ENCODE measurements at regions not wholly inside any gene's neighbourhood (a gene's known extent, or its start where the extent isn't known, plus 50 kb on each side); places are given as distances from the start of the nearest gene placed in this dataset.

GRCh38 chr10:131764929-131765328, 135.9 kb upstream of the PPP2R2D start:
- Histone ChIP-seq H3K36me3 (no peaks in the 10 kb centered on the region), H3K9me3 (no peaks in the 10 kb centered on the region; the same call in 1 of the 2 replicates), H3K27me3 (no peaks in the 10 kb centered on the region), H3K4me1 (no peaks in the 10 kb centered on the region), H3K4me3 (ENCODE audit: low read depth, low read length) (no peak overlapping the region)
- no peak for DNase-seq
- no peak for TF ChIP-seq CTCF (IDR thresholded peaks at IDR 0.05; ENCODE audit: low read depth, low read length)

- H3K27me3 ChIP-seq = no peaks in the 10 kb centered on the region
- H3K36me3 ChIP-seq = no peaks in the 10 kb centered on the region
- H3K4me3 ChIP-seq (ENCODE audit: low read depth, low read length) = no peak overlapping the region
- no peak for DNase-seq
- H3K4me1 ChIP-seq = no peaks in the 10 kb centered on the region
- no peak for TF ChIP-seq CTCF (IDR thresholded peaks at IDR 0.05; ENCODE audit: low read depth, low read length)
- no peaks in the 10 kb centered on the region for H3K9me3 ChIP-seq
Measured at GRCh38 chr10:131766096-131766495, 134.7 kb upstream of the PPP2R2D start.

GRCh38 chr10:131767716-131768115, 133.1 kb upstream of the PPP2R2D start:
- Histone ChIP-seq H3K27me3 (no peaks in the 10 kb centered on the region), H3K9me3 (no peaks in the 10 kb centered on the region), H3K4me1 (no peaks in the 10 kb centered on the region), H3K36me3 (no peaks in the 10 kb centered on the region), H3K4me3 (ENCODE audit: low read depth, low read length) (no peak overlapping the region)
- no peak for DNase-seq
- no peak for TF ChIP-seq CTCF (IDR thresholded peaks at IDR 0.05; ENCODE audit: low read depth, low read length)

- Histone ChIP-seq H3K4me1 (no peaks in the 10 kb centered on the region), H3K27me3 (no peaks in the 10 kb centered on the region), H3K4me3 (ENCODE audit: low read depth, low read length) (no peak overlapping the region), H3K36me3 (no peaks in the 10 kb centered on the region), H3K9me3 (no peaks in the 10 kb centered on the region)
- TF ChIP-seq CTCF (IDR thresholded peaks at IDR 0.05; ENCODE audit: low read depth, low read length) = no peak
- DNase-seq = no peak
Measured at GRCh38 chr10:131769571-131770410, 131.0 kb upstream of the PPP2R2D start.

GRCh38 chr10:131770946-131771633, 129.7 kb upstream of the PPP2R2D start:
- TF ChIP-seq CTCF (IDR thresholded peaks at IDR 0.05; ENCODE audit: low read depth, low read length) = no peak
- Histone ChIP-seq H3K36me3 (no peaks in the 10 kb centered on the region), H3K27me3 (no peaks in the 10 kb centered on the region), H3K9me3 (no peaks in the 10 kb centered on the region), H3K4me1 (no peaks in the 10 kb centered on the region), H3K4me3 (ENCODE audit: low read depth, low read length) (no peak overlapping the region)
- DNase-seq = no peak

Measured in BE2C (cell line).